ENCODE measurements at regions not wholly inside any gene's neighbourhood (a gene's known extent, or its start where the extent isn't known, plus 50 kb on each side); places are given as distances from the start of the nearest gene placed in this dataset.
"Not testable (repeated sequence)": the region's sequence is repeated elsewhere in the genome, so short reads cannot be mapped to it uniquely, and the experiment has no call there.

DNA sequence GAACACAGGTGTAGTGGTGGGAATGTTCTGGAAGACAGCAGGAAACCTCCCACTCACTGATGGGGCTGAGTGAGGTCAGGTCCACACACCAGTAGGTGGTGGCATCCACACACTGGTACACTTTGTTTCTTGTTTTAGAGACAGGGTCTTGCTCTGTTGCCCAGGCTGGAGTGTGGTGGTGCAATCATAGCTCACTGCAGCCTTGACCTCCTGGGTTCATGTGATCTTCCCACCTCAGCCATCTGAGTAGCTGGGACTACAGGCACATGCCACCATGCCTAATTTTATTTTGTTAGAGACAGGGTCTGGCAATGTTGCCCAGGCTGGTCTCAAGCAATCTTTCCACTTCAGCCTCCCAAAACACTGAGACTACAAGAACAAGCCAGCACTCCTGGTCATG is 140.9 kb downstream of the TBC1D2B start:
- H3K4me1 ChIP-seq; H3K36me3 ChIP-seq; DNase-seq; H3K9me3 ChIP-seq; intact Hi-C loops (cut with DNase I; ENCODE audit: low total_unique reads); H3K27ac ChIP-seq; H3K4me3 ChIP-seq; H3K27me3 ChIP-seq: not testable (repeated sequence)

GRCh38 chr15:77934516-77934915 is 143.0 kb downstream of the TBC1D2B start:
- H3K36me3 ChIP-seq; intact Hi-C loops (cut with DNase I; ENCODE audit: low total_unique reads); H3K27ac ChIP-seq; H3K27me3 ChIP-seq; H3K9me3 ChIP-seq; DNase-seq; H3K4me1 ChIP-seq; H3K4me3 ChIP-seq: not testable (repeated sequence)
- WGBS, 5 donors: 82 to 93% (median 91%) methylated on average over 5 to 6 of the region's 6 CpGs

DNA sequence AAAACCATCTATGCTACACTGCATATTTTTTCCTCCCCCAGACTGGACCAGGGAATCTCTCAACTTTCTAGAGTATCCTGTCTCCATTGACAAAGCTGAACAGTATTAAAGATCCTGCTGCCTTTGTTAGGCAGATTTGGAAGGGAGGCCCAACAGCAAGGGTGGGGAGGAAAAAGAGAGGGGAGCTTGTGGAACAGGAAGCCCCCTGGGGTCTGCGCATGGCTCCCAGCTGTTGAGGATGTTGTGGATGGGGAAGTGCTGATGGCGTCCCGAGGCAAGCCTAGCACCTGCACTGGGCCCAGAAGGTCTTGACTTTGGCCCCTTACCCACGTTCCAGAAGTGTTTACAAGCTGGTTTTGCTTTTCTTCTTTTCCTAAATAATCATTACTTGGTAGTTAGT is 146.6 kb downstream of the TBC1D2B start:
- H3K36me3 ChIP-seq; H3K4me1 ChIP-seq; H3K4me3 ChIP-seq; H3K27me3 ChIP-seq; H3K9me3 ChIP-seq; H3K27ac ChIP-seq; DNase-seq; intact Hi-C loops (cut with DNase I; ENCODE audit: low total_unique reads): not testable (repeated sequence)
- 37 to 44% (median 41%) methylated on average over 1 to 4 of the region's 4 CpGs for WGBS, 5 donors

DNA sequence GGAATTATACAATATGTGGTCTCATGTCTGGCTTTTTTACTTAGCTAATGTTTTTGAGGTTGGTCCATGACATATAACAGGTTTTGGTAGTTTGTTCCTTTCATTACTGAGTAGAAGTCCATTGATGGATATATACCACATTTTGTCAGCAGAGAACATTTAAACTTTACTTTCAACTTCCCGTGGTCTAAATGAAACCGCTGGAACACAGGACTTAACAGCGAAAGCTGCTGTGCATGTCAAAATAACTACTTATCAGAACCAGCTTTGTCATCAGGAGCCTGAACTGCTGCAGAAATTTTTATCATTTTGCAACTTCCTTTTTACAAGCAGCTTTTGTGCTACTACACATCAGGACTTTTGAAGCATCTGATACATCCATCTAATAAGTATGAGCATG is 147.0 kb downstream of the TBC1D2B start:
- H3K27ac ChIP-seq; H3K4me3 ChIP-seq; H3K9me3 ChIP-seq; H3K36me3 ChIP-seq; DNase-seq; H3K4me1 ChIP-seq; intact Hi-C loops (cut with DNase I; ENCODE audit: low total_unique reads); H3K27me3 ChIP-seq: not testable (repeated sequence)
- WGBS, 5 donors: 21 to 39% (median 34%) methylated on average over 3 of the region's 3 CpGs

DNA sequence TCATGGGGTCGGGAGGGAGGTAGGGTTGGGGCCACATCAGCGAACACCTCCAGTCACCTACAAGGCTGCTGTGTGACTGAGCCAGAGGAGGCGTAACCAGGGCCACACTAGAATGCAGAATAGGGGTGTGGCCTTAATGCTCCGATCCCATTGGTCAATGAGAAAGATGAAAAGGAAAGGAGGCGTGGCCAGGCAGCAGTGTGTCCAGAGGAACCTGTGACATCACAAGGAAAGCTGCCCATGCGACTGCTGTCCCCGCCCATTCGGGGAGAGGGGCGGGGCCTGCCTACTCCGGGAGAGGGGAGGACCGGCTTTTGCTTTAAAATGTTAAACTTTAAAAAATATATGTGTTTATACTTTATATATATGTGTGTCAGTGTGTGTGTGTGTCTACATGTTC is 150.7 kb downstream of the TBC1D2B start:
- intact Hi-C loops (cut with DNase I; ENCODE audit: low total_unique reads); H3K27me3 ChIP-seq; H3K9me3 ChIP-seq; H3K4me3 ChIP-seq; H3K27ac ChIP-seq; DNase-seq; H3K36me3 ChIP-seq; H3K4me1 ChIP-seq: not testable (repeated sequence)
- WGBS, 5 donors: 82 to 94% (median 92%) methylated on average over 11 of the region's 11 CpGs

DNA sequence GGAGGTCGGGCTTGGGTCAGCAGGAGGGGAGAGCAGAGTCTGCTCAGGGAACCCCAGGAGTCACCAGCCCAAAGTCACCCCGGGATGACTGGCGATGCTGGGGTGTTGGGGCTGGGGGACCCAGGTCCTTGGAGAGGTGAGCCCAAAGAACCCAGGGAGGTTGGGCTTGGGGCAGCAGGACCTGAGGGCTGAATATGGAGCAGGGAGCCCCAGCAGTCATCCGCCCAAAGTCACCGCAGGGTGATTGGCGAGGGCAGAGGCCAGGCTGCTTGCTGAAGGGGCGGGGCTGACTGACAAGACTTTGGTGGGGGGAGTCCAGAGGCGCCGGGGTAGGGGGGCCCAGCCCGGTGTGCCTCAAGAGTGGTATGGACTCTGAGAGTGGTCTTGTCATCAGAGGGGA is 151.2 kb downstream of the TBC1D2B start:
- H3K4me1 ChIP-seq; intact Hi-C loops (cut with DNase I; ENCODE audit: low total_unique reads); DNase-seq; H3K36me3 ChIP-seq; H3K4me3 ChIP-seq; H3K27ac ChIP-seq; H3K9me3 ChIP-seq; H3K27me3 ChIP-seq: not testable (repeated sequence)
- 65 to 78% (median 73%) methylated on average over 8 to 10 of the region's 10 CpGs for whole genome bisulfite sequencing, 5 donors

- 11 to 33% (median 12%) methylated on average over 1 of the region's 1 CpG for whole genome bisulfite sequencing, 5 donors
- intact Hi-C loops (cut with DNase I; ENCODE audit: low total_unique reads); H3K4me1 ChIP-seq; H3K4me3 ChIP-seq; H3K27ac ChIP-seq; H3K36me3 ChIP-seq; DNase-seq; H3K9me3 ChIP-seq; H3K27me3 ChIP-seq: not testable (repeated sequence)
These were observed 152.4 kb downstream of the TBC1D2B start for GRCh38 chr15:77925101-77925500.

DNA sequence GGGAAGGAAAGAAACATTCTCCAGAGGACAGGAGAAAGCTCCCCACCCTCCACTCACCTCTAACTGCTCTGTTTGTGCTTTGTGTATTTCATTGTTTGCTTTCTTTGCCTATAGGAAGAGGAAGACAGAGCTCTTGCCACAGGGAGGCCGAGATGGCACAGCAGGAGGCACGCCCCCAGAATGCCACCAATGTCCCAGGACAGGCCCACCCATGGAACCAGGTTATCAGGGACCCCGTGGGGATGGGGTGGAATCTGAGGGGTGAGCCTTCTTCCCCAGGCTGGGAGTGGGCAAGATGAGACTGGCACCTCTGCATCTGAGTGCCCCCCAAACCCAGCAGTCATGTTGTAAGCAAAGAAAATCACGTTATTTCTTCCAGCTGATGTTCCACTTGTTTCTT is 155.8 kb downstream of the TBC1D2B start:
- no peak overlapping the region for H3K4me3 ChIP-seq

GRCh38 chr15:77916966-77917635 is 160.4 kb downstream of the TBC1D2B start:
- H3K4me1 ChIP-seq; H3K36me3 ChIP-seq; intact Hi-C loops (cut with DNase I; ENCODE audit: low total_unique reads); H3K27ac ChIP-seq; H3K9me3 ChIP-seq; H3K4me3 ChIP-seq; DNase-seq: not testable (repeated sequence)
- peaks cover 0 to 10% (median 0%) of the 10 kb centered on the region in 3 donors for H3K27me3 ChIP-seq
- 57 to 83% (median 65%) methylated on average over 1 to 9 of the region's 11 CpGs for WGBS, 5 donors

More for the DNA sequence above, 155.8 kb downstream of the TBC1D2B start:
- no peak overlapping the region for H3K27ac ChIP-seq
- H3K36me3 ChIP-seq: no peaks in the 10 kb centered on the region
- no peaks in the 10 kb centered on the region for H3K27me3 ChIP-seq
- TF ChIP-seq POLR2AphosphoS5 (IDR thresholded peaks at IDR 0.05): no peak
- no peak for TF ChIP-seq POLR2A (IDR thresholded peaks at IDR 0.05)
- no peak for TF ChIP-seq EP300 (IDR thresholded peaks at IDR 0.05)
- H3K4me1 ChIP-seq: no peaks in the 10 kb centered on the region
- DNase-seq: no peak
- 66 to 77% (median 70%) methylated on average over 4 of the region's 4 CpGs for WGBS, 5 donors
- intact Hi-C loops (cut with DNase I; ENCODE audit: low total_unique reads): no loop called here
- H3K9me3 ChIP-seq: no peaks in the 10 kb centered on the region

- DNase-seq; H3K4me3 ChIP-seq; H3K9me3 ChIP-seq; H3K4me1 ChIP-seq; intact Hi-C loops (cut with DNase I; ENCODE audit: low total_unique reads); H3K36me3 ChIP-seq; H3K27ac ChIP-seq: not testable (repeated sequence)
- peaks cover 0 to 10% (median 0%) of the 10 kb centered on the region in 3 donors for H3K27me3 ChIP-seq
- WGBS, 5 donors: 86 to 96% (median 93%) methylated on average over 5 to 6 of the region's 6 CpGs
These were observed 161.6 kb downstream of the TBC1D2B start for GRCh38 chr15:77915961-77916330.
